Neural progenitor cell (in vitro differentiated cells): ENCODE measurements at regions not wholly inside any gene's neighbourhood (a gene's known extent, or its start where the extent isn't known, plus 50 kb on each side); places are given as distances from the start of the nearest gene placed in this dataset.

ENCODE experiments used
- CTCF ChIP-seq: fragments of 200-600 bp; sonication (generic); IDR thresholded peaks from 2 replicates; pipeline ENCODE4 v1.5.1; 2017; ENCODE audit warnings: antibody characterized with exemption, mild to moderate bottlenecking
- EZH2 ChIP-seq: fragments of 200-600 bp; sonication (generic); IDR thresholded peaks from 2 replicates; pipeline ENCODE4 v1.6.1; 2017; ENCODE audit warnings: antibody characterized with exemption, mild to moderate bottlenecking, moderate library complexity
- EZH2phosphoT487 ChIP-seq: fragments of 200-600 bp; sonication (generic); IDR thresholded peaks from 2 replicates; pipeline ENCODE4 v1.6.1; 2017; ENCODE audit warnings: antibody characterized with exemption

DNA sequence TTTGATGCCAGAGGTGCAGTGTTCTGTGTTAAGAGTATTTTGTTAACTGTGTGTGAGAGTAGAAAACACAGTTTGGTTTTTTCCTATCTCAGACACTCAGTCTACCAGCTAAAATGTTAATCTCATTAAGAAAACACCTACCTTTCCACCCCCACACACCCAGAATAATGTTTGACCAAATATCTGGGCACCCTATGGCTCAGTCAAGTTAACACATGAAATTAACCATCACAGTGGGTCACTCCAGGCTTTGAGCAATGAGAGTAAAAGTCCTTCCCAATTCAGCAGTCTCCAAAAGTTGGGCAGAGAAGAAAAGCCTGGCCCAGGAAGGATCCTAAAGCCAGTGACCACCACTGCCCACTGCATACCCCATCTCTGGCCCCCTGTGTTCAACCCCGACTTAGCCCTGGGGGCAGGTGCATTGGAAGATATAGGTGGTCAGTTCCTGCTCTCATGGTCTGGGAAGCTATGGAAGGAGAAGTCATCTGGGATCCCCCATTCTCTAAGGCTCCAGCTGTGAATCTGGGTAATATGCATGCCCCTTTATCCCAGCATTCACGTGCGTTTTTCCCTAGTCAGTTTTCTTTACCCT, 50.2 kb upstream of the CSF3R start:
- TF ChIP-seq CTCF: no peak
- TF ChIP-seq EZH2: no peak
- no peak for TF ChIP-seq EZH2phosphoT487
